Astrocyte (in vitro differentiated cells and primary cell): ENCODE measurements at regions not wholly inside any gene's neighbourhood (a gene's known extent, or its start where the extent isn't known, plus 50 kb on each side); places are given as distances from the start of the nearest gene placed in this dataset.

ENCODE experiments used
- EZH2 ChIP-seq: IDR thresholded peaks from 2 replicates; pipeline ENCODE4 v1.6.1; 2012; ENCODE audit warnings: mild to moderate bottlenecking, low read length, inconsistent platforms; ENCODE audit not compliant: insufficient read depth
- TF ChIP-seq, protein P1 (sequence below): IDR thresholded peaks from 2 replicates; pipeline ENCODE4 v1.5.1; 2011; ENCODE audit warnings: low read depth, mild to moderate bottlenecking, inconsistent platforms, low read length, moderate library complexity; ENCODE audit not compliant: insufficient read depth

DNA sequence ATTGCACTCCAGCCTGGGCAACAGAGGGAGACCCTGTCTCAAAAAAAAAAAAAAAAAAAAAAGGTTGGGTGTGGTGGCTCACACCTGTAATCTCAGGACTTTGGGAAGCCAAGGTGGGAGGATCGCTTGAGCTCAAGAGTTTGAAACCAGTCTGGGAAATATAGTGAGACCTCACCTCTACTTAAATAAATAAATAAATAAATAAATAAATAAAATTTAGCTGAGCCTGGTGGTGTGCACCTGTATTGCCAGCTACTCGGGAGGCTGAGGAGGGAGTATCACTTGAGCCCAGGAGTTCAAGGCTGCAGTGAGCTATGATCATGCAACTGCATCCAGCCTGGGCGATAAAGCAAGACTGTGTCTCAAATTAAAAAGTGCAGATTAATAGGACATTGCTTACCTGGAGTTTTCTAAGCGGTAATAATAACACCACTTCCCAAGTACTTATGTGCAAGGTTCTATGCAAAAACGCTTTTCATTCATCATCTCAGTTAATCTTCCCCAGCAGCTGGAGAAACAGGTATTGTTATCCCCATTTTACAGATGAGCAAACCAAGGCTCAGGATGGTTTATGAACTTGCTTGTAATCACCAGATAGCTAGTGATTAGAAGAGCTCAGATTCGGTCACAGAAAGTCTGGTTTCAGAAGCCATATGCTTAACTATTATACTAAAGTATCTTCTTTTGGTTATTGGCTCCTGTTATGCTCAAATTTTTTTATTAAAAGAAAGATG lies 196.5 kb upstream of the MKLN1 start:
- TF ChIP-seq, protein P1, sequence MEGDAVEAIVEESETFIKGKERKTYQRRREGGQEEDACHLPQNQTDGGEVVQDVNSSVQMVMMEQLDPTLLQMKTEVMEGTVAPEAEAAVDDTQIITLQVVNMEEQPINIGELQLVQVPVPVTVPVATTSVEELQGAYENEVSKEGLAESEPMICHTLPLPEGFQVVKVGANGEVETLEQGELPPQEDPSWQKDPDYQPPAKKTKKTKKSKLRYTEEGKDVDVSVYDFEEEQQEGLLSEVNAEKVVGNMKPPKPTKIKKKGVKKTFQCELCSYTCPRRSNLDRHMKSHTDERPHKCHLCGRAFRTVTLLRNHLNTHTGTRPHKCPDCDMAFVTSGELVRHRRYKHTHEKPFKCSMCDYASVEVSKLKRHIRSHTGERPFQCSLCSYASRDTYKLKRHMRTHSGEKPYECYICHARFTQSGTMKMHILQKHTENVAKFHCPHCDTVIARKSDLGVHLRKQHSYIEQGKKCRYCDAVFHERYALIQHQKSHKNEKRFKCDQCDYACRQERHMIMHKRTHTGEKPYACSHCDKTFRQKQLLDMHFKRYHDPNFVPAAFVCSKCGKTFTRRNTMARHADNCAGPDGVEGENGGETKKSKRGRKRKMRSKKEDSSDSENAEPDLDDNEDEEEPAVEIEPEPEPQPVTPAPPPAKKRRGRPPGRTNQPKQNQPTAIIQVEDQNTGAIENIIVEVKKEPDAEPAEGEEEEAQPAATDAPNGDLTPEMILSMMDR: no peak
- no peak for TF ChIP-seq EZH2
